ENCODE measurements at regions not wholly inside any gene's neighbourhood (a gene's known extent, or its start where the extent isn't known, plus 50 kb on each side); places are given as distances from the start of the nearest gene placed in this dataset.

GRCh38 chr2:121881038-121881437 lies 125.6 kb downstream of the TSN start:
- TF ChIP-seq CTCF (IDR thresholded peaks at IDR 0.05) (no peak), POLR2A (IDR thresholded peaks at IDR 0.05) (no peak)

Measured in body of pancreas (tissue), 4 donors.